DOHH2 (cell line): ENCODE measurements at regions not wholly inside any gene's neighbourhood (a gene's known extent, or its start where the extent isn't known, plus 50 kb on each side); places are given as distances from the start of the nearest gene placed in this dataset.

Source experiments
- H3F3A ChIP-seq: fragments of 200-600 bp; sonication (generic), shearing (Covaris generic); 2 replicates; pipeline ENCODE4 v1.6.0; 2016; ENCODE audit warnings: antibody characterized with exemption, mild to moderate bottlenecking; ENCODE audit not compliant: control insufficient read depth, insufficient read depth
- H3K27ac ChIP-seq: fragments of 200-600 bp; sonication (generic); 2 replicates; pipeline ENCODE4 v1.5.1; 2014; ENCODE audit warnings: low read depth, mild to moderate bottlenecking, low read length, moderate library complexity
- H3K27me3 ChIP-seq: fragments of 200-600 bp; sonication (generic); 2 replicates; pipeline ENCODE4 v1.6.1; 2014; ENCODE audit warnings: mild to moderate bottlenecking, low read length, mixed read lengths; ENCODE audit not compliant: control insufficient read depth
- H3K36me3 ChIP-seq: fragments of 200-600 bp; sonication (generic); 2 replicates; pipeline ENCODE4 v1.6.1; 2014; ENCODE audit warnings: mild to moderate bottlenecking, low read length, moderate library complexity, mixed read lengths; ENCODE audit not compliant: control insufficient read depth
- H3K4me1 ChIP-seq: fragments of 200-600 bp; sonication (generic); 2 replicates; pipeline ENCODE4 v1.6.1; 2014; ENCODE audit warnings: mild to moderate bottlenecking, low read length, mixed read lengths; ENCODE audit not compliant: control insufficient read depth
- H3K4me2 ChIP-seq: fragments of 200-600 bp; sonication (generic); 2 replicates; pipeline ENCODE4 v1.6.0; 2014; ENCODE audit warnings: mild to moderate bottlenecking, low read length, moderate library complexity
- H3K4me3 ChIP-seq: fragments of 200-600 bp; sonication (generic); 2 replicates; pipeline ENCODE4 v1.5.1; 2014; ENCODE audit warnings: mild to moderate bottlenecking, low read length, mixed read lengths
- H3K79me2 ChIP-seq: fragments of 200-600 bp; sonication (generic); 2 replicates; pipeline ENCODE4 v1.6.1; 2014; ENCODE audit warnings: mild to moderate bottlenecking, low read length, mixed read lengths; ENCODE audit not compliant: control insufficient read depth
- H3K9me2 ChIP-seq: fragments of 200-600 bp; sonication (generic); replicated peaks from 2 replicates; pipeline ENCODE4 v1.6.1; 2014; ENCODE audit warnings: mild to moderate bottlenecking, low read length, mixed read lengths; ENCODE audit not compliant: control insufficient read depth
- H3K9me3 ChIP-seq: fragments of 200-600 bp; sonication (generic); 2 replicates; pipeline ENCODE4 v1.6.1; 2014; ENCODE audit warnings: antibody characterized with exemption, low read length, mixed read lengths; ENCODE audit not compliant: control insufficient read depth, insufficient read depth
- H4K20me1 ChIP-seq: fragments of 200-600 bp; sonication (generic); 2 replicates; pipeline ENCODE4 v1.6.0; 2014; ENCODE audit warnings: low read depth, mild to moderate bottlenecking, antibody characterized with exemption, low read length, moderate library complexity; ENCODE audit not compliant: control insufficient read depth, insufficient read depth
- EZH2phosphoT487 ChIP-seq: fragments of 200-600 bp; sonication (generic); IDR thresholded peaks from 2 replicates; pipeline ENCODE4 v1.6.1; 2017; ENCODE audit warnings: borderline replicate concordance, mild to moderate bottlenecking, antibody characterized with exemption, low read length, moderate library complexity, mixed read lengths
- TF ChIP-seq, protein P1 (sequence below): fragments of 200-600 bp; sonication (generic); IDR thresholded peaks from one replicate; pipeline ENCODE4 v1.5.1; 2014; ENCODE audit warnings: antibody characterized with exemption, mild to moderate bottlenecking, low read depth, low read length; ENCODE audit not compliant: poor library complexity, severe bottlenecking

DNA sequence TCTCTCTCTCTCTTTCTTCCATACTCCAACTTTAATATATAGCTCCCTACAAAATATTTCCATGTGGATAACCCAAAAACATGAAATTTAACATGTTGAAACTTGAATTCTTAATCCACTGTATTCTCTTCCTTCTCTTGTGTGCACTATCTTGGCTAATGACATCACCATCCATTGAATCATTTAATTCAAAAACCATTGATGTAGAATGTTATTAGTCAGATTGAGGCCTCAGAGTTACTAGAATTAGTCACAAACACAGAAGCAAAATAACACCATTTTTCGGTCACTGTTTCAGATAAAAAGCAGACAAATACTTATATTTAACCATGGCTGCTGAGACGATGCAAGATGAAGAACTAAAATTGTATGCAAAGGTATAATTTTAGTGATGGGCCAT, 256.9 kb upstream of the LRRC3B start:
- H3K9me3 ChIP-seq: no peaks in the 10 kb centered on the region
- H3K27ac ChIP-seq: no peak overlapping the region
- no peaks in the 10 kb centered on the region for H3F3A ChIP-seq
- TF ChIP-seq, protein P1, sequence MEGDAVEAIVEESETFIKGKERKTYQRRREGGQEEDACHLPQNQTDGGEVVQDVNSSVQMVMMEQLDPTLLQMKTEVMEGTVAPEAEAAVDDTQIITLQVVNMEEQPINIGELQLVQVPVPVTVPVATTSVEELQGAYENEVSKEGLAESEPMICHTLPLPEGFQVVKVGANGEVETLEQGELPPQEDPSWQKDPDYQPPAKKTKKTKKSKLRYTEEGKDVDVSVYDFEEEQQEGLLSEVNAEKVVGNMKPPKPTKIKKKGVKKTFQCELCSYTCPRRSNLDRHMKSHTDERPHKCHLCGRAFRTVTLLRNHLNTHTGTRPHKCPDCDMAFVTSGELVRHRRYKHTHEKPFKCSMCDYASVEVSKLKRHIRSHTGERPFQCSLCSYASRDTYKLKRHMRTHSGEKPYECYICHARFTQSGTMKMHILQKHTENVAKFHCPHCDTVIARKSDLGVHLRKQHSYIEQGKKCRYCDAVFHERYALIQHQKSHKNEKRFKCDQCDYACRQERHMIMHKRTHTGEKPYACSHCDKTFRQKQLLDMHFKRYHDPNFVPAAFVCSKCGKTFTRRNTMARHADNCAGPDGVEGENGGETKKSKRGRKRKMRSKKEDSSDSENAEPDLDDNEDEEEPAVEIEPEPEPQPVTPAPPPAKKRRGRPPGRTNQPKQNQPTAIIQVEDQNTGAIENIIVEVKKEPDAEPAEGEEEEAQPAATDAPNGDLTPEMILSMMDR: no peak
- TF ChIP-seq EZH2phosphoT487: no peak
- H3K4me1 ChIP-seq: no peaks in the 10 kb centered on the region
- H3K27me3 ChIP-seq: no peaks in the 10 kb centered on the region
- no peak overlapping the region for H3K4me3 ChIP-seq
- no peaks in the 10 kb centered on the region for H3K9me2 ChIP-seq
- no peaks in the 10 kb centered on the region for H4K20me1 ChIP-seq
- H3K79me2 ChIP-seq: no peaks in the 10 kb centered on the region
- H3K4me2 ChIP-seq: no peak overlapping the region
- no peaks in the 10 kb centered on the region for H3K36me3 ChIP-seq

DNA sequence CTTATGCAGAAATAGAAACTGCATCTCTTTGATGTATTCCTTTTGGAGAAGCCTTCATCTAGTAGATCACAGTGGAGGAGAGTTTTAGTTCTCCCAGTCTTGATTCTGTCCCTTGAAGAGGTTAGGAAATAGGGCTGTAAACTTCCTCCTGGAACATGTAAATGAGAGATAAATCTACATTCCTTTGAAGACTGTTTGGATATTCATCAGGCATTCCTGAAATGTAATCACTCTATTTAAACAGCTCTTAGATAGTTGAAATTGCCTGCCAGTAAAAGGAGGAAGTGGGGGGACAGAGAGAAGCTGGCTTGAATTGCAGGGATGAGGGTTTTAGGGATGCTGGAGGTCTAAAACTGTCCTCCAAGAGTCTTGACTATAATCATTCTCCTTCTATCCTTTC, 254.3 kb upstream of the LRRC3B start:
- H3K9me2 ChIP-seq: no peaks in the 10 kb centered on the region
- no peaks in the 10 kb centered on the region for H3F3A ChIP-seq
- no peaks in the 10 kb centered on the region for H4K20me1 ChIP-seq
- no peaks in the 10 kb centered on the region for H3K9me3 ChIP-seq
- no peaks in the 10 kb centered on the region for H3K27me3 ChIP-seq
- TF ChIP-seq, protein P1: no peak
- H3K36me3 ChIP-seq: no peaks in the 10 kb centered on the region
- no peak overlapping the region for H3K4me3 ChIP-seq
- no peak overlapping the region for H3K4me2 ChIP-seq
- no peaks in the 10 kb centered on the region for H3K79me2 ChIP-seq
- no peaks in the 10 kb centered on the region for H3K4me1 ChIP-seq
- no peak overlapping the region for H3K27ac ChIP-seq

DNA sequence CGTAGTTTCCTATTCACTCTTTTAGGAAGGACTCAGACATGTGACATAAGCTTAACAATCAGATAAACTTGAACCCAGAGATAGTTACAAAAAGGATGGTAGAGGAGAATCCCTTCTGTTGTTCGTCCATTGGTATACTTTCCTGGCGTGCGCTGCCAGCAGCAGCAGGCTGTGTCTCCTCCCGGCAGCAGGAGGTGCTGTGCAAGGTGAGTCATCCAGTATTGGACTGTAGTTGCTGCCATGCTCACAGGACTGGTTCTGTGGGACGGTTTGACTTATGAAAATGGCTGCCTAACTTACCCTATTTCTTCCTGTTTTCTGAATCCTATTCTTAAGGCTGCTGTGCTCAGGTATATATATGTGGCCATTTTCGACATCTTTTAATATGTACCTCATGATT, 253.4 kb upstream of the LRRC3B start:
- Histone ChIP-seq H3K9me3 (no peaks in the 10 kb centered on the region), H3K9me2 (no peaks in the 10 kb centered on the region), H3K4me1 (no peaks in the 10 kb centered on the region), H4K20me1 (no peaks in the 10 kb centered on the region), H3K36me3 (no peaks in the 10 kb centered on the region), H3F3A (no peaks in the 10 kb centered on the region), H3K27me3 (no peaks in the 10 kb centered on the region), H3K4me3 (no peak overlapping the region), H3K4me2 (no peak overlapping the region), H3K27ac (no peak overlapping the region), H3K79me2 (no peaks in the 10 kb centered on the region)
- no peak for TF ChIP-seq EZH2phosphoT487
- TF ChIP-seq, protein P1: no peak

DNA sequence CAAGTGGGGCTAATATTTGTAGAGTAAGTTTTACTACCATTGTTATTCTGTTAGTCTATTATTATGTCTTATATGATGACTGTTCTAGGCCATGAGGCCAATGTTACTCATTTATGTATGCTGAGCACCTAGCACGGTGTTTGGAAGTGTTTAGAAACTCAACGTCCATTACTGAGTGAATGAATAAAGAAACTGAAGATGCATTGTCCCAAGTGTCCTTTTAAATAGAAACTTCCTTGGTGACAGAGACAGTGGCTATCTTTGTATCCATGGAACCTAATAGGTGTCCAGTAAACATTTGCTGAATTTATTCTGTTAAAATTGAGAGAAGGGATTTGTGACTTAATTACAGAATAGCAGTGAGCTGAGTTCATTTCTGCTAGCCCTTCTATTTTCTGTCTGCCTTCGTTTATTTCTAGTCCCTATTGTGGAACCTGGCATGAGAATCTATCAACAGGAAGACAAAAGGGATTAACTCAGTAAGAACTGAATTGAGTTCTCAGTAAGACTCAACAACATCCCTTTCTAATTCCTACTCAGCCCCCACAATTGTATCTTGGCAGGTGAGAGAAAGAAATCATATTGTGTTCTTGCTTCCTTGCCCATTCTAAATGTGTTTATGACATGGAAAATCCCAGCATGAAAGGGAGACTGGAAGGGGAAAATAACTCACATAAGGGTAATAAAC, 246.6 kb upstream of the LRRC3B start:
- Histone ChIP-seq H3K9me3 (no peaks in the 10 kb centered on the region), H3K4me3 (no peak overlapping the region), H3F3A (no peaks in the 10 kb centered on the region), H3K27ac (no peak overlapping the region), H3K79me2 (no peaks in the 10 kb centered on the region), H3K9me2 (no peaks in the 10 kb centered on the region), H3K4me1 (no peaks in the 10 kb centered on the region), H4K20me1 (no peaks in the 10 kb centered on the region), H3K36me3 (no peaks in the 10 kb centered on the region), H3K4me2 (no peak overlapping the region), H3K27me3 (no peaks in the 10 kb centered on the region)
- TF ChIP-seq, protein P1: no peak
- no peak for TF ChIP-seq EZH2phosphoT487
